NCI-H2227 treated with DMSO at 0.1 percent for 48 hours (cell line): ENCODE measurements at regions not wholly inside any gene's neighbourhood (a gene's known extent, or its start where the extent isn't known, plus 50 kb on each side); places are given as distances from the start of the nearest gene placed in this dataset.

Experiments
- DNase-seq: peaks from one replicate; lab custom pipeline; 2025; lab: John Stamatoyannopoulos, UW

- no peak for DNase-seq
Measured at GRCh38 chr15:68500363-68501258, 68.6 kb upstream of the ITGA11 start.

- DNase-seq: no peak
Measured at GRCh38 chr15:68501259-68501591, 69.3 kb upstream of the ITGA11 start.

GRCh38 chr15:68501616-68502015 lies 69.7 kb upstream of the ITGA11 start:
- DNase-seq: no peak

- no peak for DNase-seq
Measured at GRCh38 chr15:68502398-68502901, 70.5 kb upstream of the ITGA11 start.

GRCh38 chr15:68503213-68503612 lies 71.2 kb upstream of the ITGA11 start:
- DNase-seq: no peak

- no peak for DNase-seq
Measured at GRCh38 chr15:68503791-68504680, 72.1 kb upstream of the ITGA11 start.

- DNase-seq: peak; percentile 1
Measured at GRCh38 chr15:68504681-68505170, 72.8 kb upstream of the ITGA11 start.

- DNase-seq: no peak
Measured at GRCh38 chr15:68506071-68506470, 72.7 kb upstream of the CORO2B start.

GRCh38 chr15:68507447-68507846 lies 71.3 kb upstream of the CORO2B start:
- no peak for DNase-seq

GRCh38 chr15:68508485-68509189 lies 70.2 kb upstream of the CORO2B start:
- DNase-seq: no peak

GRCh38 chr15:68510558-68510957 lies 68.2 kb upstream of the CORO2B start:
- DNase-seq: no peak

- no peak for DNase-seq
Measured at GRCh38 chr15:68511073-68511991, 67.5 kb upstream of the CORO2B start.

- DNase-seq: no peak
Measured at GRCh38 chr15:68512052-68512451, 66.7 kb upstream of the CORO2B start.

- no peak for DNase-seq
Measured at GRCh38 chr15:68512598-68512997, 66.2 kb upstream of the CORO2B start.

GRCh38 chr15:68515371-68516095 lies 63.3 kb upstream of the CORO2B start:
- no peak for DNase-seq

GRCh38 chr15:68517285-68517761 lies 61.5 kb upstream of the CORO2B start:
- no peak for DNase-seq

- DNase-seq: no peak
Measured at GRCh38 chr15:68518046-68518445, 60.7 kb upstream of the CORO2B start.

GRCh38 chr15:68518785-68519430 lies 59.9 kb upstream of the CORO2B start:
- no peak for DNase-seq

- no peak for DNase-seq
Measured at GRCh38 chr15:68524753-68525584, 53.8 kb upstream of the CORO2B start.
